Liver (tissue), 3 donors: ENCODE measurements at regions not wholly inside any gene's neighbourhood (a gene's known extent, or its start where the extent isn't known, plus 50 kb on each side); places are given as distances from the start of the nearest gene placed in this dataset.

Source experiments
- EGR1 ChIP-seq, 2 donors: IDR thresholded peaks; 2 replicates each; pipeline ENCODE4 v1.6.1; 2016 to 2018; ENCODE audit warnings: antibody characterized with exemption in 2 of 2, low read depth in 2 of 2
- GABPA ChIP-seq, 2 donors: IDR thresholded peaks in 1 of 2; conservative IDR thresholded peaks in 1 of 2; 2 replicates each; pipeline ENCODE4 v1.6.1; 2016; ENCODE audit warnings: antibody characterized with exemption in 2 of 2, mild to moderate bottlenecking in 1 of 2, moderate library complexity in 1 of 2
- JUND ChIP-seq, 2 donors: IDR thresholded peaks; 2 replicates each; pipeline ENCODE4 v1.6.1; 2016; ENCODE audit warnings: antibody characterized with exemption in 2 of 2
- NR2F2 ChIP-seq: IDR thresholded peaks from 2 replicates; pipeline ENCODE4 v1.6.1; 2016; ENCODE audit warnings: antibody characterized with exemption
- RAD21 ChIP-seq, 2 donors: IDR thresholded peaks; 2 replicates each; pipeline ENCODE4 v1.6.1; 2016; ENCODE audit warnings: antibody characterized with exemption in 2 of 2, mild to moderate bottlenecking in 2 of 2
- RXRA ChIP-seq, 2 donors: IDR thresholded peaks; 2 replicates each; pipeline ENCODE4 v1.6.1; 2017 to 2018; ENCODE audit warnings: antibody characterized with exemption in 2 of 2, mild to moderate bottlenecking in 1 of 2
- SP1 ChIP-seq: IDR thresholded peaks from 2 replicates; pipeline ENCODE4 v1.6.1; 2018; ENCODE audit warnings: antibody characterized with exemption, mild to moderate bottlenecking
- TAF1 ChIP-seq: conservative IDR thresholded peaks from 2 replicates; pipeline ENCODE4 v1.6.1; 2016; ENCODE audit warnings: antibody characterized with exemption, mild to moderate bottlenecking
- YY1 ChIP-seq: IDR thresholded peaks from 2 replicates; pipeline ENCODE4 v1.6.1; 2016; ENCODE audit warnings: antibody characterized with exemption, mild to moderate bottlenecking
- TF ChIP-seq, protein P1 (sequence below): IDR thresholded peaks from 2 replicates; pipeline ENCODE4 v1.6.1; 2016; ENCODE audit warnings: antibody characterized with exemption
- TF ChIP-seq, protein P2 (sequence below): IDR thresholded peaks from 2 replicates; pipeline ENCODE4 v1.6.1; 2016; ENCODE audit warnings: antibody characterized with exemption, mild to moderate bottlenecking
- TF ChIP-seq, protein P3 (sequence below): fragments of 150-350 bp; IDR thresholded peaks from 2 replicates; pipeline ENCODE4 v1.5.1; 2017; ENCODE audit warnings: improper control_type of control experiment, low read depth, low read length; ENCODE audit not compliant: missing input control
- TF ChIP-seq, protein P4 (sequence below): IDR thresholded peaks from 2 replicates; pipeline ENCODE4 v1.6.1; 2016; ENCODE audit warnings: antibody characterized with exemption
- TF ChIP-seq, protein P5 (sequence below): IDR thresholded peaks from 2 replicates; pipeline ENCODE4 v1.6.1; 2016; ENCODE audit warnings: antibody characterized with exemption
- donor health status: healthy.
- donor health status: healthy.

DNA sequence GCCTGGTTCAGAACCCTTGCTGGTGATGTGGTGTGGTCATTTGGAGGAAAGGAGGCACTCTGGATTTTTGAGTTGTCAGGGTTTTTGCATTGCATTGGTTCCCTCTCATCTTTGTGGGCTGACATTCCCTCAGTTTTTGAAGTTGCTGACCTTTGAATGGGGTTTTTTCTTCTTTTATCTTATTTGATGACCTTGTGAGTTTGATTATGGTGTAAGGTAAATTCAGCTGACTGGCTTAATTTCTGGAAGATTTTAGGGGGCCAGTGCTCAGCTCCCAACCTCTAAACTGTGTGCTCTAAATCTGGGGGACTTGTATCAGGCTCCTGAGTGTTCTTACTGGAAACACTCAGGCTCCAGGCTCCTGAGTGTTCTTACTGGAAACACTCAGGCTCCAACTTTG lies 225.9 kb downstream of the MEIS1 start:
- TF ChIP-seq, protein P1, sequence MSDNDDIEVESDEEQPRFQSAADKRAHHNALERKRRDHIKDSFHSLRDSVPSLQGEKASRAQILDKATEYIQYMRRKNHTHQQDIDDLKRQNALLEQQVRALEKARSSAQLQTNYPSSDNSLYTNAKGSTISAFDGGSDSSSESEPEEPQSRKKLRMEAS, result no peak
- TF ChIP-seq NR2F2 (no peak), RAD21 (IDR thresholded peaks at IDR 0.05) (no peak), EGR1 (IDR thresholded peaks at IDR 0.05; ENCODE audit: low read depth in 2 of 2) (no peak), SP1 (no peak), YY1 (no peak), JUND (IDR thresholded peaks at IDR 0.05) (no peak), TAF1 (no peak), RXRA (IDR thresholded peaks at IDR 0.05) (no peak), GABPA (IDR thresholded peaks at IDR 0.05 in 1 of 2, conservative IDR thresholded peaks at IDR 0.05 in 1 of 2) (no peak)
- TF ChIP-seq, protein P2, sequence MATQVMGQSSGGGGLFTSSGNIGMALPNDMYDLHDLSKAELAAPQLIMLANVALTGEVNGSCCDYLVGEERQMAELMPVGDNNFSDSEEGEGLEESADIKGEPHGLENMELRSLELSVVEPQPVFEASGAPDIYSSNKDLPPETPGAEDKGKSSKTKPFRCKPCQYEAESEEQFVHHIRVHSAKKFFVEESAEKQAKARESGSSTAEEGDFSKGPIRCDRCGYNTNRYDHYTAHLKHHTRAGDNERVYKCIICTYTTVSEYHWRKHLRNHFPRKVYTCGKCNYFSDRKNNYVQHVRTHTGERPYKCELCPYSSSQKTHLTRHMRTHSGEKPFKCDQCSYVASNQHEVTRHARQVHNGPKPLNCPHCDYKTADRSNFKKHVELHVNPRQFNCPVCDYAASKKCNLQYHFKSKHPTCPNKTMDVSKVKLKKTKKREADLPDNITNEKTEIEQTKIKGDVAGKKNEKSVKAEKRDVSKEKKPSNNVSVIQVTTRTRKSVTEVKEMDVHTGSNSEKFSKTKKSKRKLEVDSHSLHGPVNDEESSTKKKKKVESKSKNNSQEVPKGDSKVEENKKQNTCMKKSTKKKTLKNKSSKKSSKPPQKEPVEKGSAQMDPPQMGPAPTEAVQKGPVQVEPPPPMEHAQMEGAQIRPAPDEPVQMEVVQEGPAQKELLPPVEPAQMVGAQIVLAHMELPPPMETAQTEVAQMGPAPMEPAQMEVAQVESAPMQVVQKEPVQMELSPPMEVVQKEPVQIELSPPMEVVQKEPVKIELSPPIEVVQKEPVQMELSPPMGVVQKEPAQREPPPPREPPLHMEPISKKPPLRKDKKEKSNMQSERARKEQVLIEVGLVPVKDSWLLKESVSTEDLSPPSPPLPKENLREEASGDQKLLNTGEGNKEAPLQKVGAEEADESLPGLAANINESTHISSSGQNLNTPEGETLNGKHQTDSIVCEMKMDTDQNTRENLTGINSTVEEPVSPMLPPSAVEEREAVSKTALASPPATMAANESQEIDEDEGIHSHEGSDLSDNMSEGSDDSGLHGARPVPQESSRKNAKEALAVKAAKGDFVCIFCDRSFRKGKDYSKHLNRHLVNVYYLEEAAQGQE, result no peak
- TF ChIP-seq, protein P3, sequence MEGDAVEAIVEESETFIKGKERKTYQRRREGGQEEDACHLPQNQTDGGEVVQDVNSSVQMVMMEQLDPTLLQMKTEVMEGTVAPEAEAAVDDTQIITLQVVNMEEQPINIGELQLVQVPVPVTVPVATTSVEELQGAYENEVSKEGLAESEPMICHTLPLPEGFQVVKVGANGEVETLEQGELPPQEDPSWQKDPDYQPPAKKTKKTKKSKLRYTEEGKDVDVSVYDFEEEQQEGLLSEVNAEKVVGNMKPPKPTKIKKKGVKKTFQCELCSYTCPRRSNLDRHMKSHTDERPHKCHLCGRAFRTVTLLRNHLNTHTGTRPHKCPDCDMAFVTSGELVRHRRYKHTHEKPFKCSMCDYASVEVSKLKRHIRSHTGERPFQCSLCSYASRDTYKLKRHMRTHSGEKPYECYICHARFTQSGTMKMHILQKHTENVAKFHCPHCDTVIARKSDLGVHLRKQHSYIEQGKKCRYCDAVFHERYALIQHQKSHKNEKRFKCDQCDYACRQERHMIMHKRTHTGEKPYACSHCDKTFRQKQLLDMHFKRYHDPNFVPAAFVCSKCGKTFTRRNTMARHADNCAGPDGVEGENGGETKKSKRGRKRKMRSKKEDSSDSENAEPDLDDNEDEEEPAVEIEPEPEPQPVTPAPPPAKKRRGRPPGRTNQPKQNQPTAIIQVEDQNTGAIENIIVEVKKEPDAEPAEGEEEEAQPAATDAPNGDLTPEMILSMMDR, result no peak
- TF ChIP-seq, protein P4, sequence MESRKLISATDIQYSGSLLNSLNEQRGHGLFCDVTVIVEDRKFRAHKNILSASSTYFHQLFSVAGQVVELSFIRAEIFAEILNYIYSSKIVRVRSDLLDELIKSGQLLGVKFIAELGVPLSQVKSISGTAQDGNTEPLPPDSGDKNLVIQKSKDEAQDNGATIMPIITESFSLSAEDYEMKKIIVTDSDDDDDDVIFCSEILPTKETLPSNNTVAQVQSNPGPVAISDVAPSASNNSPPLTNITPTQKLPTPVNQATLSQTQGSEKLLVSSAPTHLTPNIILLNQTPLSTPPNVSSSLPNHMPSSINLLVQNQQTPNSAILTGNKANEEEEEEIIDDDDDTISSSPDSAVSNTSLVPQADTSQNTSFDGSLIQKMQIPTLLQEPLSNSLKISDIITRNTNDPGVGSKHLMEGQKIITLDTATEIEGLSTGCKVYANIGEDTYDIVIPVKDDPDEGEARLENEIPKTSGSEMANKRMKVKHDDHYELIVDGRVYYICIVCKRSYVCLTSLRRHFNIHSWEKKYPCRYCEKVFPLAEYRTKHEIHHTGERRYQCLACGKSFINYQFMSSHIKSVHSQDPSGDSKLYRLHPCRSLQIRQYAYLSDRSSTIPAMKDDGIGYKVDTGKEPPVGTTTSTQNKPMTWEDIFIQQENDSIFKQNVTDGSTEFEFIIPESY, result no peak
- TF ChIP-seq, protein P5, sequence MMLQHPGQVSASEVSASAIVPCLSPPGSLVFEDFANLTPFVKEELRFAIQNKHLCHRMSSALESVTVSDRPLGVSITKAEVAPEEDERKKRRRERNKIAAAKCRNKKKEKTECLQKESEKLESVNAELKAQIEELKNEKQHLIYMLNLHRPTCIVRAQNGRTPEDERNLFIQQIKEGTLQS, result no peak
